ENCODE measurements at regions not wholly inside any gene's neighbourhood (a gene's known extent, or its start where the extent isn't known, plus 50 kb on each side); places are given as distances from the start of the nearest gene placed in this dataset.
"Not testable (repeated sequence)": the region's sequence is repeated elsewhere in the genome, so short reads cannot be mapped to it uniquely, and the experiment has no call there.

GRCh38 chr15:24202297-24202696, 473.3 kb upstream of the NPAP1 start:
- DNase-seq, result not testable (repeated sequence)

GRCh38 chr15:24211742-24212476, 463.7 kb upstream of the NPAP1 start:
- DNase-seq, result not testable (repeated sequence)

- DNase-seq, result no peak
Observed at GRCh38 chr15:24223739-24224138, 451.8 kb upstream of the NPAP1 start.

GRCh38 chr15:24224161-24224560, 451.4 kb upstream of the NPAP1 start:
- no peak for DNase-seq

GRCh38 chr15:24228922-24229321, 446.7 kb upstream of the NPAP1 start:
- DNase-seq, result not testable (repeated sequence)

GRCh38 chr15:24233134-24233533, 442.4 kb upstream of the NPAP1 start:
- DNase-seq, result not testable (repeated sequence)

GRCh38 chr15:24240580-24240979, 435.0 kb upstream of the NPAP1 start:
- not testable (repeated sequence) for DNase-seq

GRCh38 chr15:24259106-24259505, 416.5 kb upstream of the NPAP1 start:
- not testable (repeated sequence) for DNase-seq

- not testable (repeated sequence) for DNase-seq
Observed at GRCh38 chr15:24260407-24260806, 415.2 kb upstream of the NPAP1 start.

GRCh38 chr15:24260854-24261253, 414.7 kb upstream of the NPAP1 start:
- DNase-seq, result not testable (repeated sequence)

- DNase-seq, result not testable (repeated sequence)
Observed at GRCh38 chr15:24268536-24269165, 406.9 kb upstream of the NPAP1 start.

GRCh38 chr15:24269166-24269571, 406.4 kb upstream of the NPAP1 start:
- DNase-seq, result no peak

GRCh38 chr15:24269923-24270322, 405.7 kb upstream of the NPAP1 start:
- DNase-seq, result no peak

GRCh38 chr15:24271496-24272244, 403.9 kb upstream of the NPAP1 start:
- DNase-seq, result not testable (repeated sequence)

- DNase-seq, result no peak
Observed at GRCh38 chr15:24292837-24293236, 382.7 kb upstream of the NPAP1 start.

GRCh38 chr15:24300804-24301368, 374.7 kb upstream of the NPAP1 start:
- not testable (repeated sequence) for DNase-seq

- DNase-seq, result not testable (repeated sequence)
Observed at GRCh38 chr15:24301999-24302398, 373.6 kb upstream of the NPAP1 start.

- DNase-seq, result not testable (repeated sequence)
Observed at GRCh38 chr15:24304747-24305146, 370.8 kb upstream of the NPAP1 start.

GRCh38 chr15:24305643-24306042, 369.9 kb upstream of the NPAP1 start:
- DNase-seq, result not testable (repeated sequence)

GRCh38 chr15:24309700-24310099, 365.9 kb upstream of the NPAP1 start:
- DNase-seq, result not testable (repeated sequence)

- DNase-seq, result not testable (repeated sequence)
Observed at GRCh38 chr15:24311692-24312091, 363.9 kb upstream of the NPAP1 start.

- DNase-seq, result not testable (repeated sequence)
Observed at GRCh38 chr15:24316326-24316725, 359.2 kb upstream of the NPAP1 start.

- DNase-seq, result no peak
Observed at GRCh38 chr15:24318981-24319380, 356.6 kb upstream of the NPAP1 start.
